GM19468 (cell line): ENCODE measurements at regions not wholly inside any gene's neighbourhood (a gene's known extent, or its start where the extent isn't known, plus 50 kb on each side); places are given as distances from the start of the nearest gene placed in this dataset.

Experiments
- ATAC-seq: cut with Tn5 transposase; IDR thresholded peaks from one replicate; pipeline ENCODE4 v1.9.1; 2021; ENCODE audit warnings: mild to moderate bottlenecking, moderate library complexity, moderate number of reproducible peaks; ENCODE audit not compliant: unreplicated experiment; ENCODE audit errors: extremely low read depth

- ATAC-seq = no peak
Observed at GRCh38 chr7:85561706-85562105, 374.9 kb upstream of the SEMA3D start.

DNA sequence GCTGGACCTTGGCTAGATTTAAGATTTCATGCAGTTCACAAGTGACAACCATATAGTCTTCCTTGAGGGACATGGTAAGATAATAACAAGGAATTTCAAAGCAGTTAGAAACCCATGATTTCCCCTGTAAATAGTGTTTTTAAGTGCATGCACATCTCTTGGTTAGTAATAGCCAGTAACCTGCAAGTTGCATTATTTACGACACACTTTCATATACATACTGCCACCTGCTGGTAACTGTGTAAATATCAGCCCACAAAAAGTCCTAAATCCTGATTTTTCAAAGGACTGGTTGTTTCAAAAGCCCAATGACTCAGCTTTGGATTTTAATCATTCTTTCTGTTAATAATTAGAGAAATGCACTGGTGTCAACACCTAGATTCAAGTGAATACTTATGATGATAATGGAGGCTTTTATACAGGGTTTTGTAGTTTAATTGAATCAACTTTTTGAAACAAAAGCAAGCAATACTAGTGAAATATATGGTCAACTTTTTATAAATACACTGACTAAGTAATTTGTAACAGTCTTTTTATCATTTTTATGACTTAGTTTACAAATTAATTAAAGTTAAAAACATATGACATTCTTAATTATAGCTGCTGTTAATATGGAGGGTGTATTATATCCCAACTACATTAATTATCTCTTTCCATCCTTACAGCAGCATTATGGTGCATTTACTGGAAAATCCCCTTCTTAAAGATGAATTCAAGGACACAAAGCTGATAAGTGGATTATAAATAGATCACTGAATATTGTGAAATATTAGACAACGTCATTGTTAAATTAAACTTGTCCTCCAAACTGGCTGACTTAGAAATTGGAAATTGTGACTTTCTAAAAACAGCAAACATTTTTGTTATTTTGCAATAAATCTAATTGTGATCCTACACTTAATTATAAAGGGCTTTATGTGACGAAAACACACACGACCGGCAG lies 367.7 kb upstream of the SEMA3D start:
- ATAC-seq = no peak

DNA sequence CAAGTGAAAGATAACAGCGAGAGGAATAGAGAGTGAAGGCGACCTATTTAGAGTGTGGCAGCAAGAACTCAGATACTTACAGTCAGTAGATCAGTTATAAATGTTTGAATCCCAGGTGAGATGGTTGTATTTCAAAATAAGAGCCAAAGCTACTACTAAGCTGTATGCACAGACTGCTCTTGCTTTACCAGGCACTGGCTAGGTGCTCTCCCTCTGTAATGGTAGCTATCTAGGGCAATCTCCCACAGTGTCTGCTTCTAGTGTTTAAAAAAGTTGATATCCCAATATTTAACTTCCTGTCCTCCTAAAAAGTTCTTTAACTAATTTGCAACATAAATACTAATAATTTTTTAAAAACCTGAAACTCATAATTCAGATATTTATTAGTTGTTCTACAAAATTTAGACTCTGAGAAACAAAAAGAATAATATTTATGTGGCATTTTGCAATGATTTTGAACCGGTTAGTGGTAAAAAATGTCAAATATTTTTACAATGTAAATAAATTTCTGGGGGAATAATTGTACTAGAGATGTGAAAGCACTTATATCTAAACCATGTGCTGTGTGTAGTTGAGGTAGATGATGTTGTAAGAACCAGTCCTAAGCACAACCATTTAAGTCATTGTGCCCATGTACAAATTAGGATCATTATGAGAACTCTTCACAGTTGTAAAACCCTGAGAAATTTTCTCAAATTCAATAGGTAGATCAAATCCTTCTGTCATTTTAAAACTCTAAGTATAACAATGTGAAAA lies 349.3 kb upstream of the SEMA3D start:
- no peak for ATAC-seq

- no peak for ATAC-seq
Observed at GRCh38 chr7:85529831-85530230, 343.0 kb upstream of the SEMA3D start.

- no peak for ATAC-seq
Observed at GRCh38 chr7:85529201-85529600, 342.3 kb upstream of the SEMA3D start.

- no peak for ATAC-seq
Observed at GRCh38 chr7:85528581-85528980, 341.7 kb upstream of the SEMA3D start.

GRCh38 chr7:85525676-85526075 lies 338.8 kb upstream of the SEMA3D start:
- no peak for ATAC-seq

GRCh38 chr7:85522070-85522469 lies 335.2 kb upstream of the SEMA3D start:
- no peak for ATAC-seq

- no peak for ATAC-seq
Observed at GRCh38 chr7:85521108-85521694, 334.3 kb upstream of the SEMA3D start.

GRCh38 chr7:85520175-85520574 lies 333.3 kb upstream of the SEMA3D start:
- ATAC-seq = no peak

- ATAC-seq = no peak
Observed at GRCh38 chr7:85516675-85517074, 329.8 kb upstream of the SEMA3D start.

- ATAC-seq = no peak
Observed at GRCh38 chr7:85512790-85513189, 325.9 kb upstream of the SEMA3D start.

GRCh38 chr7:85510287-85510686 lies 323.4 kb upstream of the SEMA3D start:
- ATAC-seq = no peak

GRCh38 chr7:85509476-85509875 lies 322.6 kb upstream of the SEMA3D start:
- no peak for ATAC-seq

- ATAC-seq = no peak
Observed at GRCh38 chr7:85508642-85509410, 322.0 kb upstream of the SEMA3D start.

DNA sequence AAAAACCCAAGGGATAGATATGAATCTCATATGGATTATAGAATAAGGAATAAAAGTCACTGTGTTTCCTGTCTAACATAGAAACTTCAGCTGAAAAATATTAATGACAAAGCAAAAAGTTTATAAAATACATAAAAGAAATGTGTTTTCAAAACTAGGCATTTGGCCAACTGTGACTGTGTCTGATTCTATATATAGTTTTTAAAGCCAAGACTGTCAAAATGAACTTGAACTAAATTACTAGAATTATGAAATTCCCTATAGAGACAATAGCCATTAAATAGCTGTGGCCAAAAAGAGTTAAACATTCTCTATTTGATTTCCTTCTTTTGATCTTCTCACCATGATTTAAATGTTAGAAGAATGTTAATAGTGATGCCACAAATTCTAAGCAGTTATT lies 311.2 kb upstream of the SEMA3D start:
- ATAC-seq = no peak

- no peak for ATAC-seq
Observed at GRCh38 chr7:85489498-85489897, 302.6 kb upstream of the SEMA3D start.

- no peak for ATAC-seq
Observed at GRCh38 chr7:85488406-85488805, 301.6 kb upstream of the SEMA3D start.

- no peak for ATAC-seq
Observed at GRCh38 chr7:85483177-85483576, 296.3 kb upstream of the SEMA3D start.

- ATAC-seq = no peak
Observed at GRCh38 chr7:85480666-85481065, 293.8 kb upstream of the SEMA3D start.
